K562 (cell line): ENCODE measurements at regions not wholly inside any gene's neighbourhood (a gene's known extent, or its start where the extent isn't known, plus 50 kb on each side); places are given as distances from the start of the nearest gene placed in this dataset.

Experiments
- ATAC-seq: fragments of 200-7000 bp; cut with Tn5 transposase; 3 replicates; pipeline ENCODE4 v1.9.1; 2020; ENCODE audit warnings: moderate library complexity
- BruUV-seq: library from RNA; stranded (reverse); fragments of 400-500 nt; replicated peaks from 2 replicates; lab custom pipeline; 2021; lab: Mats Ljungman, UMichigan
- CTCF ChIA-PET: fragments of 300-600 bp; formaldehyde crosslinking; extraction: SDS; loops from one replicate; lab custom pipeline; 2021; ENCODE audit warnings: low intra/inter-chr PET ratio; lab: Yijun Ruan, JAX
- POLR2A ChIA-PET: fragments of 300-600, 350-650 bp; sonication (Branson Sonifier 250); formaldehyde crosslinking; extraction: SDS; loops from one replicate; lab custom pipeline; 2021; ENCODE audit warnings: antibody characterized with exemption, inconsistent platforms; lab: Yijun Ruan, JAX
- DNase-seq, 4 experiments: peaks; one replicate each; pipeline versions ENCODE4 v3.0.0 to v3.0.0-alpha.2; 2011 to 2018; ENCODE audit warnings: low spot score in 3 of 4, mixed read lengths in 3 of 4; ENCODE audit errors: extremely low read depth in 1 of 4
- FAIRE-seq: peaks from 2 replicates; lab custom pipeline; 2011; peaks lifted over from hg19 to GRCh38; lab: Jason Lieb, UNC
- H2AFZ ChIP-seq: 2 replicates; pipeline ENCODE4 v1.6.0; 2011; ENCODE audit warnings: low read depth, low read length, control low read depth, inconsistent platforms
- H3K27ac ChIP-seq: fragments of 200-600 bp; 3 replicates; pipeline ENCODE4 v1.8.0; 2011; ENCODE audit warnings: low read depth, mild to moderate bottlenecking, control low read depth, inconsistent platforms, low read length, moderate library complexity, mixed read lengths; ENCODE audit errors: extremely low read depth
- H3K27me3 ChIP-seq, 2 experiments: fragments of 300-600 bp in 1 of 2; 2 replicates in 1 of 2; 3 replicates in 1 of 2; pipeline versions ENCODE4 v1.6.0 to v1.8.0; 2011; ENCODE audit warnings: inconsistent platforms in 2 of 2, low read length in 2 of 2, mild to moderate bottlenecking in 1 of 2, mixed read lengths in 1 of 2, moderate library complexity in 1 of 2; ENCODE audit not compliant: control insufficient read depth in 2 of 2, insufficient read depth in 2 of 2
- H3K36me3 ChIP-seq: fragments of 300-600 bp; 3 replicates; pipeline ENCODE4 v1.8.0; 2011; ENCODE audit warnings: mild to moderate bottlenecking, low read length, inconsistent platforms; ENCODE audit not compliant: control insufficient read depth, insufficient read depth
- H3K4me1 ChIP-seq, 2 experiments: fragments of 200-600 bp in 1 of 2; replicated peaks in 1 of 2; 2 replicates in 1 of 2; 3 replicates in 1 of 2; pipeline versions ENCODE4 v1.5.1 to v1.8.0; 2011; ENCODE audit warnings: inconsistent platforms in 2 of 2, low read length in 2 of 2, mild to moderate bottlenecking in 1 of 2, mixed read lengths in 1 of 2, moderate library complexity in 1 of 2; ENCODE audit not compliant: control insufficient read depth in 2 of 2, insufficient read depth in 2 of 2
- H3K4me2 ChIP-seq: 2 replicates; pipeline ENCODE4 v1.6.1; 2011; ENCODE audit warnings: low read length, control low read depth, inconsistent platforms, mixed read lengths; ENCODE audit not compliant: insufficient read depth
- H3K4me3 ChIP-seq: fragments of 200-600 bp; sonication (generic), shearing (Covaris generic); 2 replicates; pipeline ENCODE4 v1.5.1; 2016; ENCODE audit warnings: control low read depth, inconsistent platforms
- H3K79me2 ChIP-seq: fragments of 200-600 bp; 3 replicates; pipeline ENCODE4 v1.8.0; 2011; ENCODE audit warnings: low read length, inconsistent platforms; ENCODE audit not compliant: control insufficient read depth, insufficient read depth
- H3K9ac ChIP-seq, 2 experiments: 2 replicates each; pipeline versions ENCODE4 v1.6.0 to v1.6.1; 2011; ENCODE audit warnings: low read depth in 2 of 2, low read length in 2 of 2, control low read depth in 1 of 2, inconsistent platforms in 1 of 2, mild to moderate bottlenecking in 1 of 2, mixed read lengths in 1 of 2; ENCODE audit not compliant: insufficient read depth in 1 of 2
- H3K9me1 ChIP-seq: one replicate; pipeline ENCODE4 v1.6.0; 2011; ENCODE audit warnings: inconsistent platforms, mild to moderate bottlenecking, low read length, moderate library complexity; ENCODE audit not compliant: control insufficient read depth, insufficient read depth
- H3K9me3 ChIP-seq: replicated peaks from 2 replicates; pipeline ENCODE4 v1.5.1; 2011; ENCODE audit warnings: low read depth, low read length, inconsistent platforms; ENCODE audit not compliant: control insufficient read depth, insufficient read depth
- H4K20me1 ChIP-seq: replicated peaks from 2 replicates; pipeline ENCODE4 v1.6.1; 2011; ENCODE audit warnings: low read length, inconsistent platforms, mixed read lengths; ENCODE audit not compliant: control insufficient read depth, insufficient read depth
- COPS2 ChIP-seq: fragments of 450-650 bp; conservative IDR thresholded peaks from 2 replicates; pipeline ENCODE4 v1.6.1; 2016; ENCODE audit warnings: mild to moderate bottlenecking, moderate library complexity
- CTBP1 ChIP-seq: fragments of 450-650 bp; IDR thresholded peaks from 2 replicates; pipeline ENCODE4 v1.6.1; 2016; ENCODE audit warnings: borderline replicate concordance
- ETV6 ChIP-seq, 3 experiments: fragments of 150-350 bp in 1 of 3; sonication (generic) in 1 of 3; formaldehyde crosslinking in 1 of 3; IDR thresholded peaks; 2 replicates each; pipeline versions ENCODE4 v1.6.1 to v1.8.0; 2014 to 2022; ENCODE audit warnings: borderline replicate concordance in 2 of 3, low read depth in 2 of 3, antibody characterized with exemption in 1 of 3, low read length in 1 of 3, mild to moderate bottlenecking in 1 of 3, missing genetic modification reagents in 1 of 3
- FOS ChIP-seq: IDR thresholded peaks from 3 replicates; pipeline ENCODE4 v1.6.1; 2011; ENCODE audit not compliant: insufficient read length; ENCODE audit errors: extremely low read depth
- KAT8 ChIP-seq: fragments of 450-650 bp; IDR thresholded peaks from 2 replicates; pipeline ENCODE4 v1.6.1; 2016; ENCODE audit warnings: low read depth, mild to moderate bottlenecking
- MYNN ChIP-seq, 2 experiments: sonication (generic); formaldehyde crosslinking in 1 of 2; IDR thresholded peaks; 2 replicates each; pipeline versions ENCODE4 v1.5.0 to v1.6.1; 2016 to 2020; ENCODE audit warnings: antibody characterized with exemption in 1 of 2, missing genetic modification reagents in 1 of 2
- RFX1 ChIP-seq: fragments of 450-650 bp; IDR thresholded peaks from 2 replicates; pipeline ENCODE4 v1.6.1; 2016; ENCODE audit warnings: mild to moderate bottlenecking, moderate library complexity
- STAG1 ChIP-seq: sonication (generic); formaldehyde crosslinking; IDR thresholded peaks from 2 replicates; pipeline ENCODE4 v1.5.0; 2020; ENCODE audit warnings: missing genetic modification reagents, borderline replicate concordance
- ZFX ChIP-seq: sonication (generic); formaldehyde crosslinking; IDR thresholded peaks from 2 replicates; pipeline ENCODE4 v1.8.0; 2022; ENCODE audit warnings: mild to moderate bottlenecking, missing genetic modification reagents, moderate library complexity
- ZNF280A ChIP-seq: fragments of 450-650 bp; IDR thresholded peaks from 2 replicates; pipeline ENCODE4 v1.6.1; 2018; ENCODE audit warnings: mild to moderate bottlenecking, low read depth; ENCODE audit not compliant: partially characterized antibody
- ZNF395 ChIP-seq: fragments of 200-800 bp; sonication (Bioruptor generic); IDR thresholded peaks from 2 replicates; pipeline ENCODE4 v1.6.1; 2017; ENCODE audit warnings: missing genetic modification characterization, missing compliant biosample characterization
- ZNF561 ChIP-seq: fragments of 450-650 bp; formaldehyde crosslinking; conservative IDR thresholded peaks from 2 replicates; pipeline ENCODE4 v1.4.0; 2020; ENCODE audit warnings: mild to moderate bottlenecking, moderate library complexity
- ZNF778 ChIP-seq: fragments of 450-650 bp; formaldehyde crosslinking; IDR thresholded peaks from 2 replicates; pipeline ENCODE4 v1.4.0; 2020; ENCODE audit warnings: mild to moderate bottlenecking, moderate library complexity
- WGBS: fragments of 100-300 bp; shearing (Covaris generic); methylation state at CpG from one replicate; pipeline ENCODE4 v1.1.6; 2016; ENCODE audit warnings: low coverage, mixed read lengths; ENCODE audit not compliant: insufficient coverage; ENCODE audit errors: missing lambda C conversion rate; 5-methylcytosine and 5-hydroxymethylcytosine counted together
- in situ Hi-C: fragments of 300-500 bp; cut with MboI; formaldehyde crosslinking; loops from 4 replicates; pipeline ENCODE4 v1.15.0; 2018; ENCODE audit warnings: inconsistent platforms, mixed read lengths
- intact Hi-C: fragments of 100-400 bp; cut with micrococcal nuclease; formaldehyde crosslinking; loops from 2 replicates; pipeline ENCODE4 v1.14.2; 2022

- H3K27me3 ChIP-seq: no peaks in the 10 kb centered on the region
- BruUV-seq: no TSS peak
- FAIRE-seq (no peak), DNase-seq (no peak)
- POLR2A ChIA-PET: interaction anchor here (0.7 kb wide), 1 partner anchor 318 kb away, joined by 3 read pairs; no protein-coding TSS in a partner anchor
- no peaks in the 10 kb centered on the region for H3K9me1 ChIP-seq
- H2AFZ ChIP-seq: no peak overlapping the region
- in situ Hi-C loops: no loop called here
- no peak overlapping the region for H3K9ac ChIP-seq
- TF ChIP-seq ZNF395 (CRISPR knock-in tag): no peak
- TF ChIP-seq ZNF778: no peak
- no peak for TF ChIP-seq COPS2
- no peak for TF ChIP-seq RFX1
- no peak for TF ChIP-seq STAG1
- no peak for TF ChIP-seq CTBP1
- no peak for TF ChIP-seq MYNN (IDR thresholded peaks at IDR 0.05)
- TF ChIP-seq MYNN (CRISPR knock-in tag; IDR thresholded peaks at IDR 0.05): no peak
- no peak for TF ChIP-seq ZFX (CRISPR knock-in tag)
- TF ChIP-seq FOS: no peak
- TF ChIP-seq ZNF280A: no peak
- no peak for TF ChIP-seq ETV6 (IDR thresholded peaks at IDR 0.05; ENCODE audit: borderline replicate concordance in 1 of 2, low read depth in 2 of 2, low read length in 1 of 2)
- TF ChIP-seq ETV6 (CRISPR knock-in tag; IDR thresholded peaks at IDR 0.05; ENCODE audit: borderline replicate concordance): no peak
- no peak for TF ChIP-seq ZNF561 (CRISPR knock-in tag)
- TF ChIP-seq KAT8: no peak
- TF ChIP-seq, all 486 proteins: peak for 0
- no peak overlapping the region for H3K4me3 ChIP-seq
- H3K27ac ChIP-seq: no peak overlapping the region
- intact Hi-C loops: no loop called here
- no peak overlapping the region for H3K4me2 ChIP-seq
- ATAC-seq: no peak
- H3K4me1 ChIP-seq: no peaks in the 10 kb centered on the region
- no peaks in the 10 kb centered on the region for H4K20me1 ChIP-seq
- no peaks in the 10 kb centered on the region for H3K36me3 ChIP-seq
- CTCF ChIA-PET: no interaction called here
- no peaks in the 10 kb centered on the region for H3K79me2 ChIP-seq
- H3K9me3 ChIP-seq: no peaks in the 10 kb centered on the region
- WGBS: 1% methylated on average over 3 of the region's 3 CpGs
Measured at GRCh38 chr2:152825834-152826233, 107.4 kb downstream of the ARL6IP6 start.
